ENCODE measurements at regions not wholly inside any gene's neighbourhood (a gene's known extent, or its start where the extent isn't known, plus 50 kb on each side); places are given as distances from the start of the nearest gene placed in this dataset.

GRCh38 chr21:27827972-27828371, 861.1 kb upstream of the ADAMTS5 start (continued):
- TF ChIP-seq AFF4 (CRISPR knock-in tag; IDR thresholded peaks at IDR 0.05; ENCODE audit: borderline replicate concordance) (no peak), NR3C1 (CRISPR knock-in tag; conservative IDR thresholded peaks at IDR 0.05; ENCODE audit: low read depth) (no peak), ETV6 (CRISPR knock-in tag; IDR thresholded peaks at IDR 0.05) (no peak), E2F1 (CRISPR knock-in tag; IDR thresholded peaks at IDR 0.05) (no peak), GTF2I (CRISPR knock-in tag; conservative IDR thresholded peaks at IDR 0.05) (no peak), IRF2 (CRISPR knock-in tag; IDR thresholded peaks at IDR 0.05; ENCODE audit: borderline replicate concordance, low read depth) (no peak), RELA (CRISPR knock-in tag; IDR thresholded peaks at IDR 0.05; ENCODE audit: borderline replicate concordance) (no peak), AR (CRISPR knock-in tag; IDR thresholded peaks at IDR 0.05) (no peak), ZBTB43 (CRISPR knock-in tag; IDR thresholded peaks at IDR 0.05) (no peak), IRF1 (CRISPR knock-in tag; IDR thresholded peaks at IDR 0.05) (no peak), ZNF263 (CRISPR knock-in tag; IDR thresholded peaks at IDR 0.05; ENCODE audit: low read depth) (no peak), ZNF423 (CRISPR knock-in tag; IDR thresholded peaks at IDR 0.05) (no peak)

- H3K36me3 Mint-ChIP-seq: no peaks in the 10 kb centered on the region
- H3K9me3 Mint-ChIP-seq: peaks cover 12% of the 10 kb centered on the region
- no peaks in the 10 kb centered on the region for H3K4me1 Mint-ChIP-seq
- no peak overlapping the region for H3K4me3 Mint-ChIP-seq
- POLR2A ChIA-PET: no interaction called here
- no peaks in the 10 kb centered on the region for H3K27me3 Mint-ChIP-seq (ENCODE audit: low read depth)
- CTCF ChIA-PET: no interaction called here
- H3K27ac Mint-ChIP-seq: no peak overlapping the region
- DNase-seq (ENCODE audit: low spot score) (peak; percentile 28), ATAC-seq (peak; percentile 72)
- TF ChIP-seq E2F1 (CRISPR knock-in tag; IDR thresholded peaks at IDR 0.05) (no peak), ZNF423 (CRISPR knock-in tag; IDR thresholded peaks at IDR 0.05) (no peak), FOXP4 (CRISPR knock-in tag; IDR thresholded peaks at IDR 0.05) (no peak), ARID4B (CRISPR knock-in tag; IDR thresholded peaks at IDR 0.05; ENCODE audit: borderline replicate concordance) (no peak), ETV6 (CRISPR knock-in tag; IDR thresholded peaks at IDR 0.05) (no peak), GTF2I (CRISPR knock-in tag; conservative IDR thresholded peaks at IDR 0.05) (no peak), CTCF (IDR thresholded peaks at IDR 0.05) (no peak), CREM (CRISPR knock-in tag; IDR thresholded peaks at IDR 0.05) (no peak)
These were observed 858.1 kb upstream of the ADAMTS5 start for GRCh38 chr21:27825035-27825434.
